HCT116 (cell line): ENCODE measurements at regions not wholly inside any gene's neighbourhood (a gene's known extent, or its start where the extent isn't known, plus 50 kb on each side); places are given as distances from the start of the nearest gene placed in this dataset.

ENCODE experiments used
- CEBPB ChIP-seq: IDR thresholded peaks from 2 replicates; pipeline ENCODE4 v1.6.1; 2012; ENCODE audit warnings: low read depth
- CTCF ChIP-seq, 3 experiments: fragments of 200-600 bp in 1 of 3; sonication (generic) in 1 of 3; IDR thresholded peaks in 2 of 3; conservative IDR thresholded peaks in 1 of 3; 2 replicates each; pipeline ENCODE4 v1.5.1; 2012 to 2017; ENCODE audit warnings: low read depth in 2 of 3, low read length in 2 of 3, antibody characterized with exemption in 1 of 3, borderline replicate concordance in 1 of 3, control low read depth in 1 of 3, mild to moderate bottlenecking in 1 of 3, mixed read lengths in 1 of 3, mixed run types in 1 of 3, moderate library complexity in 1 of 3; ENCODE audit not compliant: insufficient read depth in 1 of 3
- FOSL1 ChIP-seq: IDR thresholded peaks from 2 replicates; pipeline ENCODE4 v1.6.1; 2012; ENCODE audit warnings: low read depth
- MAX ChIP-seq: IDR thresholded peaks from 2 replicates; pipeline ENCODE4 v1.6.1; 2012
- POLR2A ChIP-seq: IDR thresholded peaks from 2 replicates; pipeline ENCODE4 v1.7.0; 2011; ENCODE audit warnings: borderline replicate concordance; ENCODE audit not compliant: insufficient read depth, insufficient read length; ENCODE audit errors: extremely low read depth
- RAD21 ChIP-seq: IDR thresholded peaks from 2 replicates; pipeline ENCODE4 v1.6.1; 2012; ENCODE audit warnings: low read depth, mild to moderate bottlenecking
- REST ChIP-seq: IDR thresholded peaks from 2 replicates; pipeline ENCODE4 v1.6.1; 2012; ENCODE audit warnings: low read depth
- SIN3A ChIP-seq: IDR thresholded peaks from 2 replicates; pipeline ENCODE4 v1.6.1; 2012; ENCODE audit warnings: low read depth
- SRF ChIP-seq: IDR thresholded peaks from 2 replicates; pipeline ENCODE4 v1.6.1; 2012; ENCODE audit warnings: low read depth
- ZFX ChIP-seq: fragments of 450-650 bp; IDR thresholded peaks from 2 replicates; pipeline ENCODE4 v1.6.1; 2017
- ZNF274 ChIP-seq: fragments of 200-500 bp; sonication (Bioruptor generic); IDR thresholded peaks from 2 replicates; pipeline ENCODE4 v1.6.1; 2014; ENCODE audit warnings: mild to moderate bottlenecking, low read depth, low read length, inconsistent platforms

GRCh38 chr9:19619221-19619620 is 169.6 kb downstream of the SLC24A2 start:
- TF ChIP-seq CEBPB (no peak), CTCF (IDR thresholded peaks at IDR 0.05 in 2 of 3, conservative IDR thresholded peaks at IDR 0.05 in 1 of 3; ENCODE audit: borderline replicate concordance in 1 of 3, insufficient read depth in 1 of 3, low read depth in 2 of 3, low read length in 2 of 3) (no peak), POLR2A (no peak), ZNF274 (no peak), MAX (no peak), SIN3A (no peak), RAD21 (no peak), ZFX (no peak), SRF (no peak), REST (no peak), FOSL1 (no peak)
